HepG2 (cell line): ENCODE measurements at regions not wholly inside any gene's neighbourhood (a gene's known extent, or its start where the extent isn't known, plus 50 kb on each side); places are given as distances from the start of the nearest gene placed in this dataset.

Experiments
- ATAC-seq: fragments of 200-7000 bp; cut with Tn5 transposase; 3 replicates; pipeline ENCODE4 v1.9.1; 2020; ENCODE audit warnings: mild to moderate bottlenecking, moderate library complexity
- BruUV-seq: library from RNA; stranded (reverse); fragments of 400-500 nt; replicated peaks from 2 replicates; lab custom pipeline; 2021; lab: Mats Ljungman, UMichigan
- CTCF ChIA-PET: fragments of 300-600 bp; formaldehyde crosslinking; extraction: SDS; loops from one replicate; lab custom pipeline; 2021; ENCODE audit warnings: low total read pairs, inconsistent platforms, low intra/inter-chr PET ratio; lab: Yijun Ruan, JAX
- POLR2A ChIA-PET: fragments of 350-600 bp; sonication (Branson Sonifier 250); formaldehyde crosslinking; loops from one replicate; lab custom pipeline; 2020; ENCODE audit warnings: antibody characterized with exemption, inconsistent platforms; lab: Yijun Ruan, JAX
- DNase-seq: peaks from one replicate; pipeline ENCODE4 v3.0.0-alpha.2; 2015; ENCODE audit warnings: low spot score
- FAIRE-seq: peaks from 3 replicates; lab custom pipeline; 2011; peaks lifted over from hg19 to GRCh38; lab: Jason Lieb, UNC
- H2AFZ ChIP-seq: one replicate; pipeline ENCODE4 v1.6.1; 2011; ENCODE audit warnings: low read length, inconsistent platforms
- H3K27ac ChIP-seq: fragments of 300-600 bp; 3 replicates; pipeline ENCODE4 v1.8.0; 2011; ENCODE audit warnings: mixed run types, mild to moderate bottlenecking, mixed read lengths, low read length, inconsistent platforms; ENCODE audit not compliant: insufficient read depth; ENCODE audit errors: extremely low read length
- H3K27me3 ChIP-seq, 2 experiments: fragments of 200-600 bp in 1 of 2; 2 replicates in 1 of 2; 3 replicates in 1 of 2; pipeline versions ENCODE4 v1.6.0 to v1.8.0; 2011; ENCODE audit warnings: low read length in 2 of 2, mild to moderate bottlenecking in 2 of 2, moderate library complexity in 2 of 2, inconsistent platforms in 1 of 2; ENCODE audit not compliant: insufficient read depth in 2 of 2, control insufficient read depth in 1 of 2
- H3K36me3 ChIP-seq, 2 experiments: fragments of 200-600 bp in 1 of 2; replicated peaks in 1 of 2; 2 replicates in 1 of 2; 3 replicates in 1 of 2; pipeline versions ENCODE4 v1.5.1 to v1.8.0; 2011; ENCODE audit warnings: low read length in 2 of 2, inconsistent platforms in 1 of 2; ENCODE audit not compliant: insufficient read depth in 2 of 2, control insufficient read depth in 1 of 2
- H3K4me1 ChIP-seq: 2 replicates; pipeline ENCODE4 v1.5.1; 2012; ENCODE audit warnings: low read length, inconsistent platforms; ENCODE audit not compliant: insufficient read depth
- H3K4me2 ChIP-seq: 2 replicates; pipeline ENCODE4 v1.6.0; 2011; ENCODE audit warnings: low read depth, low read length, inconsistent platforms
- H3K4me3 ChIP-seq, 3 experiments: fragments of 200-600 bp in 1 of 3; sonication (generic), shearing (Covaris generic) in 1 of 3; replicated peaks in 1 of 3; 2 replicates each; pipeline ENCODE4 v1.5.1; 2011 to 2016; ENCODE audit warnings: low read length in 3 of 3, inconsistent platforms in 2 of 3, low read depth in 2 of 3, mild to moderate bottlenecking in 2 of 3, control low read depth in 1 of 3, mixed read lengths in 1 of 3; ENCODE audit not compliant: insufficient read depth in 1 of 3
- H3K79me2 ChIP-seq: one replicate; pipeline ENCODE4 v1.6.1; 2011; ENCODE audit warnings: low read length, inconsistent platforms; ENCODE audit not compliant: insufficient read depth
- H3K9ac ChIP-seq: 2 replicates; pipeline ENCODE4 v1.6.0; 2011; ENCODE audit warnings: mild to moderate bottlenecking, low read depth, low read length, inconsistent platforms; ENCODE audit not compliant: insufficient read depth
- H3K9me3 ChIP-seq: 2 replicates; pipeline ENCODE4 v1.5.1; 2012; ENCODE audit warnings: mild to moderate bottlenecking, low read length
- H4K20me1 ChIP-seq: 2 replicates; pipeline ENCODE4 v1.6.0; 2011; ENCODE audit warnings: inconsistent platforms, mild to moderate bottlenecking, low read length, moderate library complexity; ENCODE audit not compliant: insufficient read depth
- BORCS8-MEF2B ChIP-seq: sonication (generic); formaldehyde crosslinking; IDR thresholded peaks from 2 replicates; pipeline ENCODE4 v1.8.0; 2022; ENCODE audit warnings: mild to moderate bottlenecking, missing genetic modification reagents
- ESRRA ChIP-seq: sonication (generic); formaldehyde crosslinking; IDR thresholded peaks from 2 replicates; pipeline ENCODE4 v1.5.1; 2020; ENCODE audit warnings: mild to moderate bottlenecking, low read depth, missing genetic modification reagents
- JDP2 ChIP-seq: sonication (generic); formaldehyde crosslinking; IDR thresholded peaks from 2 replicates; pipeline ENCODE4 v1.8.1; 2022; ENCODE audit warnings: missing genetic modification reagents, borderline replicate concordance
- MATR3 ChIP-seq: sonication (generic); formaldehyde crosslinking; IDR thresholded peaks from 2 replicates; pipeline ENCODE4 v1.4.0; 2020; ENCODE audit warnings: missing genetic modification reagents
- NR1H2 ChIP-seq: sonication (generic); formaldehyde crosslinking; IDR thresholded peaks from 2 replicates; pipeline ENCODE4 v1.8.1; 2022; ENCODE audit warnings: low read depth, missing genetic modification reagents, borderline replicate concordance
- PAX8 ChIP-seq: sonication (generic); formaldehyde crosslinking; IDR thresholded peaks from 2 replicates; pipeline ENCODE4 v1.8.0; 2022; ENCODE audit warnings: mild to moderate bottlenecking, missing genetic modification reagents, borderline replicate concordance
- RELA ChIP-seq: sonication (generic); formaldehyde crosslinking; IDR thresholded peaks from 2 replicates; pipeline ENCODE4 v1.4.0; 2020; ENCODE audit warnings: missing genetic modification reagents
- SMC3 ChIP-seq: IDR thresholded peaks from 2 replicates; pipeline ENCODE4 v1.6.1; 2011; ENCODE audit warnings: low read length, improper control_type of control experiment
- WIZ ChIP-seq: sonication (generic); formaldehyde crosslinking; IDR thresholded peaks from 2 replicates; pipeline ENCODE4 v1.5.1; 2020; ENCODE audit warnings: mild to moderate bottlenecking, missing genetic modification reagents
- ZNF660 ChIP-seq: sonication (generic); formaldehyde crosslinking; IDR thresholded peaks from 2 replicates; pipeline ENCODE4 v1.5.1; 2020; ENCODE audit warnings: mild to moderate bottlenecking, low read depth, missing genetic modification reagents, borderline replicate concordance
- WGBS: methylation state at CpG from one replicate; pipeline ENCODE4 v1.1.6; 2017; ENCODE audit warnings: low lambda C conversion rate; 5-methylcytosine and 5-hydroxymethylcytosine counted together
- in situ Hi-C: cut with HindIII; loops from 2 replicates; pipeline ENCODE4 v1.10.0; 2017; ENCODE audit warnings: low pct_unique_long_range_greater_than_20kb; ENCODE audit not compliant: extremely low pct_ligation_motif_present
- intact Hi-C: fragments of 100-400 bp; cut with micrococcal nuclease; formaldehyde crosslinking; loops from one replicate; pipeline ENCODE4 v1.10.0; 2022; ENCODE audit not compliant: unreplicated experiment
- TF ChIP-seq, protein P1 (sequence below): sonication (generic); formaldehyde crosslinking; IDR thresholded peaks from 2 replicates; pipeline ENCODE4 v1.8.0; 2022; ENCODE audit warnings: missing genetic modification reagents, mild to moderate bottlenecking, inconsistent platforms, borderline replicate concordance
- TF ChIP-seq, protein P2 (sequence below): sonication (generic); formaldehyde crosslinking; IDR thresholded peaks from 2 replicates; pipeline ENCODE4 v1.4.0; 2020; ENCODE audit warnings: missing genetic modification reagents, borderline replicate concordance
- TF ChIP-seq, protein P3 (sequence below): sonication (generic); formaldehyde crosslinking; IDR thresholded peaks from 2 replicates; pipeline ENCODE4 v1.5.0; 2020; ENCODE audit warnings: mild to moderate bottlenecking, low read depth, missing genetic modification reagents, borderline replicate concordance

DNA sequence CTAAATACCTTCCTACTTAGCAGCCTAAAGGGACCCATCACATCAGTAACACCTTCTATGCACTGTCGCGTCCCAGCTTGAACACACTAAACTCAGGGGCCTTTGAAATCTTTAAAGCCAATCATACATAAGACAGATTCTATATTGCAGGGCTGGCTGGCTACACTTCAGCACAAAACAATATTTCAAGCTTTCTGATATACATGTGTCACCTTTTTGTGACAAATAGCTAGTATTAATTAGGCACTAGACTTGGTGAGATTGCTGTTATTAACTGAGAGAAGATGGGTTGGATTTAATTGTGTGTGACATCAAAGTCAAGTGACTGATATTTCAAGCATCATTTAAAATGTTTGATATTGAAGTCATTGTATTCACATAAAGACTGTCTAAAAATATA lies 148.4 kb downstream of the ZIC4 start:
- no peak for DNase-seq
- Histone ChIP-seq H3K27ac (no peak overlapping the region), H3K27me3 (no peaks in the 10 kb centered on the region), H3K4me1 (no peaks in the 10 kb centered on the region), H3K36me3 (no peaks in the 10 kb centered on the region), H3K4me3 (no peak overlapping the region), H3K79me2 (no peaks in the 10 kb centered on the region), H2AFZ (no peak overlapping the region), H4K20me1 (no peaks in the 10 kb centered on the region), H3K9me3 (no peaks in the 10 kb centered on the region), H3K4me2 (no peak overlapping the region), H3K9ac (no peak overlapping the region)
- POLR2A ChIA-PET: no interaction called here
- TF ChIP-seq WIZ (CRISPR knock-in tag) (no peak), ZNF660 (CRISPR knock-in tag) (no peak), PAX8 (CRISPR knock-in tag) (no peak)
- TF ChIP-seq, protein P1, sequence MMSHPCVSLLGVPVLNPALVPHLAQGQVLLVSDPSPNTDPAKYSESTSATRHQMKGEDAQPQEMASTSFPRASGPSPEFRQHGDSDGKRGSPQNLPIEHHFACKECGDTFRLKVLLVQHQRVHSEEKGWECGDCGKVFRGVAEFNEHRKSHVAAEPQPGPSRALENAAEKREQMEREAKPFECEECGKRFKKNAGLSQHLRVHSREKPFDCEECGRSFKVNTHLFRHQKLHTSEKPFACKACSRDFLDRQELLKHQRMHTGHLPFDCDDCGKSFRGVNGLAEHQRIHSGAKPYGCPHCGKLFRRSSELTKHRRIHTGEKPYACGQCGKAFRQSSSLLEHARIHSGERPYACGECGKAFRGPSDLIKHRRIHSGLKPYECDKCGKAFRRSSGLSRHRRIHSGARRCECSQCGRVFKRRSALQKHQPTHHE (CRISPR knock-in tag): no peak
- in situ Hi-C loops (no loop called here), intact Hi-C loops (no loop called here)
- FAIRE-seq: no peak
- CTCF ChIA-PET: no interaction called here
- 0% methylated on average over 2 of the region's 2 CpGs for WGBS
- BruUV-seq: no TSS peak
- ATAC-seq: no peak

DNA sequence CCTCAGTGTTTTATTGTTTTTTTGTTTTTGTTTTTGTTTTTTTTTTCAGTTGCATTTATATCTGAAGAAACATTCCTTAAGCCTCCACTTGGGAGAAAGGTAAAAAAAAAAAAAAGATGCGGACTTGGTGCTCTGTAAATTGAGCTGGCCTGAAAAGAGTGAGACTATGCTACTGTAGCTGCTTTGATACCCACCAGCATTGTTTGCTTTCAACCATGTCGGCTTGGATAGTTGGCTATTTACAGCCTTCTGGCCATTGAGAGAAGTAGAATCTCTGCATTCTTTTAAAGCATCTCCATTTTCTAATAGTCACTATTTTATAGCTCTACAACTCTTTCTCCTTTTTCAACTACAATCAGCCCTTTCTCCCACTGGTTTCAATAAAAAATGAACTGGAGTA lies 149.6 kb downstream of the ZIC4 start:
- POLR2A ChIA-PET: no interaction called here
- 0% methylated on average over 2 of the region's 2 CpGs for WGBS
- no peak overlapping the region for H2AFZ ChIP-seq

More for the DNA sequence above, 149.6 kb downstream of the ZIC4 start:
- BruUV-seq: no TSS peak
- H3K4me2 ChIP-seq: no peak overlapping the region
- in situ Hi-C loops (no loop called here), intact Hi-C loops (no loop called here)
- H3K27me3 ChIP-seq: no peaks in the 10 kb centered on the region
- H3K27ac ChIP-seq: no peak overlapping the region
- no peaks in the 10 kb centered on the region for H3K36me3 ChIP-seq
- no peaks in the 10 kb centered on the region for H3K9me3 ChIP-seq
- ATAC-seq (no peak), FAIRE-seq (no peak), DNase-seq (no peak)
- TF ChIP-seq NR1H2 (CRISPR knock-in tag): no peak
- TF ChIP-seq, protein P2, sequence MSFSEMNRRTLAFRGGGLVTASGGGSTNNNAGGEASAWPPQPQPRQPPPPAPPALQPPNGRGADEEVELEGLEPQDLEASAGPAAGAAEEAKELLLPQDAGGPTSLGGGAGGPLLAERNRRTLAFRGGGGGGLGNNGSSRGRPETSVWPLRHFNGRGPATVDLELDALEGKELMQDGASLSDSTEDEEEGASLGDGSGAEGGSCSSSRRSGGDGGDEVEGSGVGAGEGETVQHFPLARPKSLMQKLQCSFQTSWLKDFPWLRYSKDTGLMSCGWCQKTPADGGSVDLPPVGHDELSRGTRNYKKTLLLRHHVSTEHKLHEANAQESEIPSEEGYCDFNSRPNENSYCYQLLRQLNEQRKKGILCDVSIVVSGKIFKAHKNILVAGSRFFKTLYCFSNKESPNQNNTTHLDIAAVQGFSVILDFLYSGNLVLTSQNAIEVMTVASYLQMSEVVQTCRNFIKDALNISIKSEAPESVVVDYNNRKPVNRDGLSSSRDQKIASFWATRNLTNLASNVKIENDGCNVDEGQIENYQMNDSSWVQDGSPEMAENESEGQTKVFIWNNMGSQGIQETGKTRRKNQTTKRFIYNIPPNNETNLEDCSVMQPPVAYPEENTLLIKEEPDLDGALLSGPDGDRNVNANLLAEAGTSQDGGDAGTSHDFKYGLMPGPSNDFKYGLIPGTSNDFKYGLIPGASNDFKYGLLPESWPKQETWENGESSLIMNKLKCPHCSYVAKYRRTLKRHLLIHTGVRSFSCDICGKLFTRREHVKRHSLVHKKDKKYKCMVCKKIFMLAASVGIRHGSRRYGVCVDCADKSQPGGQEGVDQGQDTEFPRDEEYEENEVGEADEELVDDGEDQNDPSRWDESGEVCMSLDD (CRISPR knock-in tag): no peak
- TF ChIP-seq BORCS8-MEF2B: no peak
- TF ChIP-seq MATR3 (CRISPR knock-in tag): no peak
- no peak for TF ChIP-seq SMC3
- TF ChIP-seq, protein P3, sequence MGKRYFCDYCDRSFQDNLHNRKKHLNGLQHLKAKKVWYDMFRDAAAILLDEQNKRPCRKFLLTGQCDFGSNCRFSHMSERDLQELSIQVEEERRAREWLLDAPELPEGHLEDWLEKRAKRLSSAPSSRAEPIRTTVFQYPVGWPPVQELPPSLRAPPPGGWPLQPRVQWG (CRISPR knock-in tag): no peak
- no peak for TF ChIP-seq ESRRA
- no peak for TF ChIP-seq RELA
- no peak for TF ChIP-seq JDP2
- no peaks in the 10 kb centered on the region for H3K4me1 ChIP-seq
- H3K4me3 ChIP-seq: no peak overlapping the region
- no peaks in the 10 kb centered on the region for H3K79me2 ChIP-seq
- H4K20me1 ChIP-seq: no peaks in the 10 kb centered on the region
- no peak overlapping the region for H3K9ac ChIP-seq
- CTCF ChIA-PET: no interaction called here
